ENCODE measurements at regions not wholly inside any gene's neighbourhood (a gene's known extent, or its start where the extent isn't known, plus 50 kb on each side); places are given as distances from the start of the nearest gene placed in this dataset.
"Not testable (repeated sequence)": the region's sequence is repeated elsewhere in the genome, so short reads cannot be mapped to it uniquely, and the experiment has no call there.

- Histone ChIP-seq H3K4me3 (no peak overlapping the region), H3K36me3 (no peaks in the 10 kb centered on the region), H3K9me3 (no peaks in the 10 kb centered on the region), H3K27ac (no peak overlapping the region), H3K27me3 (peaks cover 0 to 23% (median 0%) of the 10 kb centered on the region in 3 donors), H3K4me1 (peaks cover 0 to 44% (median 10%) of the 10 kb centered on the region in 4 donors)
- peak in 1 of 2 donors; percentile 30 for DNase-seq
- intact Hi-C loops (cut with DNase I; ENCODE audit: low total_unique reads) = no loop called here
- WGBS, 5 donors = 11 to 30% (median 24%) methylated on average over 11 of the region's 11 CpGs
- TF ChIP-seq POLR2AphosphoS5 (IDR thresholded peaks at IDR 0.05) = no peak
Observed at GRCh38 chr9:108780942-108781734, 74.6 kb downstream of the ACTL7B start.

GRCh38 chr9:108779551-108780325 lies 76.0 kb downstream of the ACTL7B start:
- intact Hi-C loops (cut with DNase I; ENCODE audit: low total_unique reads) = no loop called here
- Histone ChIP-seq H3K4me3 (no peak overlapping the region), H3K9me3 (no peaks in the 10 kb centered on the region), H3K27ac (no peak overlapping the region), H3K36me3 (no peaks in the 10 kb centered on the region), H3K4me1 (peaks cover 0 to 41% (median 10%) of the 10 kb centered on the region in 4 donors), H3K27me3 (peaks cover 0 to 23% (median 0%) of the 10 kb centered on the region in 3 donors)
- no peak for TF ChIP-seq POLR2AphosphoS5 (IDR thresholded peaks at IDR 0.05)
- TF ChIP-seq POLR2A (IDR thresholded peaks at IDR 0.05) = no peak
- no peak for TF ChIP-seq CTCF (IDR thresholded peaks at IDR 0.05)
- TF ChIP-seq EP300 (IDR thresholded peaks at IDR 0.05) = no peak
- 81 to 87% (median 85%) methylated on average over 10 of the region's 10 CpGs for WGBS, 5 donors
- peak in 1 of 2 donors; percentile 24 for DNase-seq

GRCh38 chr9:108776920-108777639 lies 78.7 kb downstream of the ACTL7B start:
- intact Hi-C loops (cut with DNase I; ENCODE audit: low total_unique reads) = no loop called here
- Histone ChIP-seq H3K36me3 (no peaks in the 10 kb centered on the region), H3K27ac (no peak overlapping the region), H3K4me1 (peaks cover 0 to 30% (median 10%) of the 10 kb centered on the region in 4 donors), H3K4me3 (no peak overlapping the region), H3K9me3 (no peaks in the 10 kb centered on the region), H3K27me3 (peaks cover 0 to 23% (median 0%) of the 10 kb centered on the region in 3 donors)
- TF ChIP-seq POLR2A (IDR thresholded peaks at IDR 0.05) (no peak), EP300 (IDR thresholded peaks at IDR 0.05) (no peak), CTCF (IDR thresholded peaks at IDR 0.05) (no peak), POLR2AphosphoS5 (IDR thresholded peaks at IDR 0.05) (peak in 1 of 3 donors; percentile 16)
- WGBS, 5 donors = 24 to 56% (median 42%) methylated on average over 4 of the region's 4 CpGs
- peak in 1 of 2 donors; percentile 43 for DNase-seq

- no peaks in the 10 kb centered on the region for H3K9me3 ChIP-seq
- H3K36me3 ChIP-seq = no peaks in the 10 kb centered on the region
- peak overlapping the region in 1 of 5 donors; percentile 16 for H3K27ac ChIP-seq
- no peak overlapping the region for H3K4me3 ChIP-seq
- DNase-seq = peak in 1 of 2 donors; percentile 60
- intact Hi-C loops (cut with DNase I; ENCODE audit: low total_unique reads) = no loop called here
- no peak for TF ChIP-seq POLR2AphosphoS5 (IDR thresholded peaks at IDR 0.05)
- no peak for TF ChIP-seq EP300 (IDR thresholded peaks at IDR 0.05)
- TF ChIP-seq CTCF (IDR thresholded peaks at IDR 0.05) = no peak
- H3K4me1 ChIP-seq = peaks cover 0 to 20% (median 4%) of the 10 kb centered on the region in 4 donors
- H3K27me3 ChIP-seq = peaks cover 0 to 23% (median 0%) of the 10 kb centered on the region in 3 donors
Observed at GRCh38 chr9:108775901-108776306, 79.9 kb downstream of the ACTL7B start.

- H3K4me3 ChIP-seq; DNase-seq; H3K9me3 ChIP-seq; H3K36me3 ChIP-seq; H3K27ac ChIP-seq; intact Hi-C loops (cut with DNase I; ENCODE audit: low total_unique reads): not testable (repeated sequence)
- peaks cover 0 to 17% (median 3%) of the 10 kb centered on the region in 4 donors for H3K4me1 ChIP-seq
- H3K27me3 ChIP-seq = peaks cover 0 to 11% (median 0%) of the 10 kb centered on the region in 3 donors
- WGBS, 5 donors = 88 to 94% (median 92%) methylated on average over 7 of the region's 7 CpGs
Observed at GRCh38 chr9:108774088-108774487, 81.7 kb downstream of the ACTL7B start.
